ENCODE measurements at regions not wholly inside any gene's neighbourhood (a gene's known extent, or its start where the extent isn't known, plus 50 kb on each side); places are given as distances from the start of the nearest gene placed in this dataset.
"Not testable (repeated sequence)": the region's sequence is repeated elsewhere in the genome, so short reads cannot be mapped to it uniquely, and the experiment has no call there.

GRCh38 chr3:182629521-182629920 lies 163.8 kb upstream of the ATP11B start:
- ATAC-seq (no peak), DNase-seq (no peak)

DNA sequence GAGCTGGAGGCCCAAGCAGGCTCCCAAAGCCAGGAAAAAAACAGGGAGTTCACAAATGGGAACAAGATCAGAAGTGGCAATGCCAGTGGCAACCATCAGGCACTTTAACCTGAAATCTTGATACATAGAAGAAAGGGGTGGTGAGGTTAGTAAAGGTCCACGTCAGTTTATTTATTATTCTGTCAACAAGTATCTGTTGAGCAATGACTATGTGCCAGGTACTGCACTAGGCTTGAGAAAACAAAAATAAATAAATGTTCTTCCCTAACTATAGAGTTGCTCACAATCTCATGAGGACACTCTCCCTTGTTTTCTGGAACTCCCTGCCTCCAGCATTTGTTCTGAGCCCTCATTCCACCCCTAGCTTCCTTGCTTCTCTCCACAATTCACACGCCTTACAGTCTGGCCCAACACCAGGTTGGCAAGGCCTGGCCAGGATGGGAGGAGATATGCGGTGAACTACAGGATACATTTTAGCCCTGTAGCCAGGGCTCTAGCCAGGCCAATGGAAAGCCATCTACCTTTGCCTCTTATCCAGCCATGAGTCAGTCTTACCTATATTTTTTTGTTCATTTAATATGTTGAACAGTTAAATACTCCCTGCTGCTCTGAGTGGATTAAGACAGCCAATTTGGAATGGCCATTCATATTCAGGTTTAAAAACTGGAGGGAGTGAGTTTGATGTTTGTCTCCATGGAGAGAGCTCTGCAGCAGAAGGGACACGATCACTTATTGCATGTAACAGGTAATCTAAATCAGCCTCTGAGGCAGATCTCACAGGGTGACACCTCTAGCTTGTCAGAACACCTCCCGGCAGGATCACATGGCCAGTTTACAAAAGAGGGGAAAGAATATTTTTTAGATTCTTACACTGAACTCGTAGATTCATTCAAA lies 161.9 kb upstream of the ATP11B start:
- DNase-seq (no peak), ATAC-seq (no peak)

- ATAC-seq: no peak
Measured at GRCh38 chr3:182632077-182632393, 161.3 kb upstream of the ATP11B start.

DNA sequence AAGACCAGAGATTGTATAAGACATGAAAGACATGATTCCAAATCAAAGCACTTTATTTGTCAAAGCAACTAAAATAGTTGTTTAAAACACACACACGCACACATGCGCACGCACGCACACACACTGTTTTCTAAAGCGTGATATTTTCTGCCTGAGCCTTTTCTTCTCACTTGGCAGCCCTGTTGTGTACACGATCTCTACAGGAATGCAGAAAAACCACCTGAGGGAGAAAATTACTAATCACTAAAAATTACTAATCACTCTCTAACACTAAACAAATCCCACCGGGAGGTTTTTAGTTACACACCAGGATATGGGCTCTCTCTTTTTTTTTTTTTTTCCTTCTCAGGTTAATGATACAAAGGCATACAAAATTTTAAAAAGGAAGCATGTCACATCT lies 160.1 kb upstream of the ATP11B start:
- DNase-seq: no peak
- no peak for ATAC-seq

More at GRCh38 chr3:182632077-182632393, 161.3 kb upstream of the ATP11B start:
- DNase-seq: no peak

- no peak for ATAC-seq
- DNase-seq: no peak
Measured at GRCh38 chr3:182636646-182637045, 156.7 kb upstream of the ATP11B start.

DNA sequence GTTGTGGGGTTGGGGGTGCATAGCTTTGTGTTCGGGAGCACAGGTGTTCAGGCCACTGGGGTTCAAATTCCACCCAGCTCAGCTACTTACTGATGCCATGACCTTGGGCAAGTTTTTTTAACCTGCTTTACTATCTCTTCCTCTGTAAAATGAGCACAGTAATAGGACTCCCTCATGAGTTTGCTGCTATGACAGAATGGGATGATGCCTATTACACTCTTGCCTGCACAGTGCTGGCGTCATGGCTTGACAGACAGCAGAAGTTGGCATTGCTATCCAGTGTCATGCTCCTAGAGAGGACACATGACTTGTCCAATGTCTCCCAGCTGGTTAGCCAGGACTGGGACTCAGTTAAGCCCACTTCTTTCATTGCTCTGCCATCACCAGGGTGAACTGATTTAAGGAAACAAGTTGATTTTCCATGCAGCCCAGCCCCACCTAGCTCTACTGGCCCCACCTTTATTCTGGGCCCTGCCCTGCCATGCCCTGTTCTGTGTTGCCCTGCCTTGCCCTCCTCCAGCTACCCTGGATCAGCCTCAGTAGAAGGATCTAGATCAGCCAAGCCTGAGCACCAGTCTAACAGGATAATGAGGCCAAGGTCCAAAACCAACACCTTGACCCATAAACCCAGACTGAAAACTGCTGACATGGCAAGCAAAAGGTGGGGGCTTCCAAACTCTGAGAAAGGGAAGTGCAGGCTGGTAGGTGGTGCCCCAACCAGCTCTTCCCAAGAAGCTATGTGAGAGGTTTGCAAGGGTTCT lies 155.8 kb upstream of the ATP11B start:
- DNase-seq (no peak), ATAC-seq (no peak)

DNA sequence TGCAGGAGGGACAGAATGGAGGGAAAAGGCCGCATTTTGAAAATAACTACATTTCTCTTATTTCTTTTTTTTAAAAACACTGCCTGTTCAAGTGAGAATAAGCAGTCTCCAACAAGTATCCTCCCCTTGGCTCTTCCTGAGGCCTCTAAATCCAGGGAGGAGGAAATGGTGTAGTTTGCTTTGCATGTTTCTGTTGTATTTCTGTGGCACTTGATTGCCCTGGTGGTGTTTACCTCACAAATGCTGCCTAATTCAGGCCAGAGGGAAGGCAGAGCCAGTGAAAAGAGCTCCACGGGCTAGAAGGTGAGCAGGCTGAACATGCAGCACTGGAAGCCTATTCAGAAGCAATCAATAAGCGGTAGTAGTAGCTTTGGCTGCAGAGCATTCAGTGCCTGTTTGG lies 149.3 kb upstream of the ATP11B start:
- DNase-seq (no peak), ATAC-seq (no peak)

DNA sequence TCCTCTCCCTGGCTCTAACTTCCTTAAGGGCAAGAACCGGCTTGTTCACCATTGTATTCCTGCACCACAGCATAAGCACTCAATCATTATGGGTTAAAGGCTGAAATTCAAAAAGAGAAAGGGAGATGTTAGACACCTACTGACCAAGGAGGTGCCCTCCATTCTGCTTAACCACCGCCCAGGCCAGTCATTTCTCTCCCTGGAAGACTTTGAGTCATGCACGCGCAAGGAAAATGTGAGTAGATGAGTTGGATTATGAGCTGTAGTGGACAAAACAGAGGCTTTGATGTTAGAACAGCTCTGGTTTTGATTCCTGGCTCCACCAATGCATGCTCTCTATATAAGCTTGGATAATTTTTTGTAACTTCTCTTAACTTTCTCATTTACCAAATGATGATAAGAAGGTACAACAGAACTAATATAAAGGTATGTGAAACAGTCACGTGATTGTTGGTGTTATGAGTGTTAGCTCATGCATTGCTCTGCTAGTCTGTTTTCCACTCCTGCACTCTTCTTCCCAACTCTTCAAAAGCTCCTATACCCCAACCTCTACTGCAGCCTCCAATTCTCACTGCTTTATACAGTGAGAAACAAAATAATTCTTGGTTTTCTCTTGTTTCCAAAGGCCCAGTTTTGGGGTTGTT lies 148.4 kb upstream of the ATP11B start:
- DNase-seq (peak; percentile 40), ATAC-seq (peak; percentile 77)

- ATAC-seq: no peak
- DNase-seq: no peak
Measured at GRCh38 chr3:182650568-182651128, 142.7 kb upstream of the ATP11B start.

DNA sequence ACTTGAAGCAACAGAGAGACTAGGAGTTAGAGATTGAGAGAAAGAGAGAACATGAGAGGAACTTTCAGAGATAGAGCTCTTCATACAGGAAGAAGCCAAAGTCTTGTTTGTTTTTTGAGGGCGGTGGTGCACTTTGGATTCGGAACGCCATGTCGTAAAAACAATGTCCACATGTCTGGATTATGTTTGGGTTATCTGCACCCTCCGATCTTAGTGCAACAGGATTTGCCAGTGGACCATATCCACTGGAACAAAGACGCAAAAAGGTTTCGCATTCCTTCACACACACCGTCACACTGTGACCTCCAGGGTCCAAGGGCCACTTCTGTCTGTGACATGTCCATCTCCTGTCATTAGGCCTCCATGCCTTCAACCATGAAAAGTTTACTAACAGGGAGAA lies 141.8 kb upstream of the ATP11B start:
- ATAC-seq: no peak
- no peak for DNase-seq

DNA sequence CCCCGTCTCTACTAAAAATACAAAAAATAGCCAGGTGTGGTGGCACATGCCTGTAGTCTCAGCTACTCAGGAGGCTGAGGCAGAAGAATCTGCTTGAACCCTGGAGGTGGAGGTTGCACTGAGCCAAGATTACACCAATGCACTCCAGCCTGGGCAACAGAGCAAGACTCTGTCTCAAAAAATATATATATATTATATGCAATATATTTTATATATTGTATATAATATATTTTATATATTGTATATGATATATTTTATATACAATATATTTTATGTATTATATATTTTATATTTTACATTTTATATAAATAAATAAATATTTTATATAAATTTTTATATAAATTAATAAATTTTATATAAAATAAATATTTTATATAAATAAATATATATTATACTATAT lies 140.2 kb upstream of the ATP11B start:
- ATAC-seq, DNase-seq: not testable (repeated sequence)

DNA sequence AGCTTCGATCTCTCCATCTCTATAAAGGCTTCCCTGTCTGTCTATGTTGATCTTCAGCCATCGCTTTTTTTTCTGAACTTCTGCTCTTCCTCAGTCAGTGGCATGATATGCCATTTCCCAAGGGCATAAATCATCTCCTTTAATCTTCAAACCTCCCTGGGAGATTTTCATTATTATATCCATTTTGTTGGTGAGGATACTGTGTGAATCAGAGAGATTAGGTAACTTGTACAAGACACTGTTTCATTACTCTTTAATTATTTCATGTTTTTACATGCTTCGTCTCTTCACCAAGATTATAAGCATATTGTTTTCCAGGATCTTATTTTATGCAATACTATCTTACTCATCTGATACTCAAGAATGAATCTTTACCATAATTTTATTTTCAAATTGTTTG lies 124.8 kb upstream of the ATP11B start:
- ATAC-seq (no peak), DNase-seq (no peak)

DNA sequence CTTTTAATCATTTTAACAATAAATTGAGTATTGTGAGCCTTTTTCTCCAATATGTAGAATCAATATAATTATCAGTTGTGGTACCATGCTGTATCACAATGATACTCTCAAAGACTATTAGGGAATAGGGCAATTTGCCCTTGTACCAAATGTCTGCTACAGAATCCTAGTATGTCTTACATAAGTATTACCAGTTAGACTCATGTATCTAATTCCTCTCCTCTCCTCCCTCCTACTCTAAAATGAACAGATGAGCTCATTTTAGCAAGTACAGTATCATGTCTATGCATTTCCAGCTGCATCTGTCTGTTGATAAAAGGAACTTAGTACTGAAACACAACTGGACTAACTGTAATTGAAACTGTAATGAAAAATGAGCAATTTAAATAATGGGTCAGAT lies 124.3 kb upstream of the ATP11B start:
- no peak for ATAC-seq

GRCh38 chr3:182671541-182671940 lies 121.8 kb upstream of the ATP11B start:
- DNase-seq (no peak), ATAC-seq (no peak)

More for the DNA sequence above, 124.3 kb upstream of the ATP11B start:
- no peak for DNase-seq

DNA sequence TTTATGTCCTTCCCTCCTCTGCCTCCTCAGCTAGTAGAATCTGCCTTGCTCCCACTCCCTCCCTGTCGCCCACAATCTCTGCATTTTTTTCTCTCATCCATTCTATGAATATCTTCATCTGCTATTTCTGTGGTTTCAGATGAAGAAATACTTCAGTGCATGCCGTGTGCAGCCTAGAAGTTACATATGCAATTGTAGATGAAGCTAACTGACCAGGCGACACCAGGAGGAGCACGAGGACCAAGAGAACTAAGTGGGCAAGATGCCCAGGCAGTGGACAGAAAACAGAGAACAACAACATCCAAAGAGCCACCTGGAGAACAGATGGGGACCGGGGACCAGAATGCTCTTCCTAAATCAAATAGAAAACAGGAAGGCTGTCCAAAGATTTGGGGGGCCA lies 121.4 kb upstream of the ATP11B start:
- DNase-seq (no peak), ATAC-seq (no peak)

DNA sequence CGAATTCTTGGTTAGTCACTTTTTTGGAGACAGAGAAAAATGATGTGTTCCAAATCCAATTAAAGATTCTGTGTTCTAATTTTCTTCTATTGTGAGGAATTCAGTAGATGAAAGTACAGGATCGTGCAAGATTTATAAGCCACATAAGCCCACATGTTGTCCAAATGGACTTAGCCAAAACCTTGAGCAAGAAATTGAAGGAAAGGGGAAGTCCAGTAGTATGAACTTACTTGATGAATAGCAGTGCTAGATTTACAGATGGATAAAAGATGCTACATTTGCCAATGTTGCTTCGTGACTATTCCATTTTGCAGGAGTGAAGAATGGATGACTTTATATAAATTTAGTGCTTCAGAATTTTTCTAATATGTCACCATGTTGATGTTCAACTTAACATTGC lies 120.0 kb upstream of the ATP11B start:
- ATAC-seq (no peak), DNase-seq (no peak)

DNA sequence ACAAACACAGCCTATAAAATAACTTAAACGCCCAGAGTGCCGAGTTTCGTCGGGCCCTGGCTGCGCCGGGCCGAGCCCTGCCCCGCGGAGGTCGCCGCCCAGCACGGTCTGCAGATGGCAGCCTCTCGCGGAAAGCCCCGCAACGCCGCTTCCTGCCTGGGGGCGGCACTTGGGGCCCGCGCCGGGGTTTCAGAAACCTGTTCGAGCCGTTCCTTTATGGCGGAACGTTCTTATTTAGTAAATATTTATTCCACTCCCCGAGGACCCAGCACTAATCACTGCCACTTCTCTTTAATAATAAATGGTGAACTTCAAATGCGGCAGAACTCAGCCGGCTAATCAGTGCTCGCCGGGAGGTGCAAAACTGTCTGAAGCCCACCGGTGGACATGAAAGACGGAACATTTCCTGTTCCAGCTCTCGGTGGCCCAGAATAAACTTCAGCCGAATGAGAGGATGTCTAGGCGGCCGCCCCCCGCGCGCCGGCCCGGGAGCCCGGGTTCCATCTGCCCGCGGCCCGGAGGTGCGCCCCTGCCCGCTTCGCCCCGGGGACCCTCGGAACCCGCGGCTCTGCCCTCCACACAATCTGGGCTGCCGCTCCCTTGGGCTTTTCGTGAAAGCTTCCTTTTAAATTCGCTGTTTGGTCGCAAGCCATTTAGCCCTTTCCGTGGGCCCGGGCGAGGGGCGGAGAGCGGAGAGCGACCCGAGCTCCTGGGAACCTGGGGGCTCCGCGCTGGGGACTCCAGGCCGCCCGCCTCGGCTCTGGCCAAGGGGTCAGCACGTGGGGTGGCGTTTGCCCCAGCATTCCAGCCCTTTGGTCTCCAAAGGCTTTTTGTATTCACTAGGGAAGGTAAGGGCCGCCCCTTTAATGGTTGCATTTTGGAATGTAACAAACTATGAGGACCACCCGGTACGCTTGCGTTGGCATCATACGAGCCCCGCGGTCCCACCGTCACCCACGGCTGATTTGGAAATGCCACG lies 110.8 kb upstream of the ATP11B start:
- DNase-seq: peak; percentile 78
- peak; percentile 94 for ATAC-seq

GRCh38 chr3:182683453-182683852 lies 109.9 kb upstream of the ATP11B start:
- peak; percentile 63 for DNase-seq
- peak; percentile 69 for ATAC-seq

DNA sequence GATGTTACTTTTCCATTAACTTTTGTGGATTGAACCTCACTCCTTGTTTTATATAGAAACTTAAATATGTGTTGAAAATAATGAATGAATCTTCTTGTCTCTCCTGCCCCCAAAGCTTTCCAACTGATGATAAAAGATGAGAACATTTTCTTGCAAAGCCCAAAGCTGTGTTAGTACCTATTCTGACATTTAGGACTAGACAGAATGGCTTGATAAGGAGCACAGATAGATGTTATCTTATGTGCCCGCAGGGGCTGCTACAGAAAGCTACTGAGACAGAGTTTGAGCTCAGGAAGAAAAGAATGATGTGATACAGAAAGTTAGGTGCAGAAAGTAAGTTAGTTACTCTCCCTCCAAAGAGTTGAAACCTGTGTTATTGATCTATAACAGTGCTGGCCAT lies 109.4 kb upstream of the ATP11B start:
- DNase-seq (no peak), ATAC-seq (no peak)

DNA sequence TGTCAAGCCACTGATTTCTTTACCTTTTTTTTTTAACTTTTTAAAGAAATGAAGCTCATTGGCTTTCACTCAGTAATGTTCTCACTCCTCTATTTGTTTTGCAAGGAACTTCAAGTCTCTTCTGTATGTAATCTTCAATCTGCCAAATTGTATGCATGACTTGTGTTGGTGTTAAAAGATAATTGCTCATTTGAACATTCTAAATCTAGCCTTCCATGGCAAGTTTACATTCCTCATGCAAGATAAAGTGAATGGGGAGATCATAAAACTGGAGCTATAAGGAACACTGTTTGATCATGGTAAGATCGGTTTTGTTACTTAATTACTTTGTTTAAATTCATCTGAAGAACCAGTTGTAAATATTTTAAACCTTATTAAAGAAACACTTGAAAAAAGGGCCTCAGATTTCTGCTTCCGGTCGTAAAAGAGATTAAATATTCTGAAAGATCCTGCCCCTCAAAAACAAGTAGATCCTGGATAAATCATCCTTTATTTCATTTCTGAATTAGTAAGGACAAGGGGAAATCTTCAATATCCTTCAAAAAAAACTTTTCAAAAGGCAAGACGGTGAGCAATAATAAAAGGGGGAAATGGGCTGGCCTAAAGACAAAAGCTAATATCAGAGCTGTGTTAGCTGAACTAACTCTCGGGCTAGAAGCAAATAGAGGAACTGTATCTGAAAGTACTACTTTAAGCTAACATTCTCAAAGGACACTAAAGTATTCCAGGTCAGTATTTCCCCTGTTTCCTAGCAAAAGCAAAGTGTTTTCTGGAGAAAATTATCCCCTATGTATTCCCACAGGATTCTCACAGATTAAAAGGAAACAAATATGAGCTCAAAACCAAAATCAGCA lies 107.0 kb upstream of the ATP11B start:
- ATAC-seq (no peak), DNase-seq (no peak)

DNA sequence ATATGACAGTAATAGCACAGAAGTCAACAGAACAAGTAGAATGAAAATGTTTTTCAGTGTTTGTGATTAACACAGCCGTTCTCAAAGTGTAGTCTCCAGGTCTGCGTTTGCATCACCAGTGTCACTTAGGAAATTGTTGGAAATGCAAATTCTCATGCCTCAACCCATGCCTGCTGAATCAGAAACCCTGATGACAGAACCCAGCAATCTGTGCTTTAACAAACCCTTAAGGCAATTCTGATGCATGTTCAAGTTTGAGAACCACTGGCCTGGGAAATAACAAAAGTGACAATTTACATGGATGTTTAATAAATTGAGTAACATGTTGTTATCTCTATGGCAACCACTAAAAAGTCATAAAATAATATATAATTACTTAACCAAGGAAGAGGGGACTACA lies 103.1 kb upstream of the ATP11B start:
- ATAC-seq (no peak), DNase-seq (no peak)

Measured in stimulated activated naive CD8-positive, alpha-beta T cell treated with anti-CD3 and anti-CD28 coated beads, Interleukin-15, Interleukin-2, amounts not matched to agents 100 U/mL and 50 U/mL, for 24 hours (primary cell).